Ovary (tissue), 7 donors: ENCODE measurements at regions not wholly inside any gene's neighbourhood (a gene's known extent, or its start where the extent isn't known, plus 50 kb on each side); places are given as distances from the start of the nearest gene placed in this dataset.

Experiments used
- DNase-seq, 5 donors: peaks; one replicate each; pipeline ENCODE4 v3.0.0-alpha.2; 2019 to 2020
- H3K27ac ChIP-seq, 2 donors: fragments of 200-600 bp; one replicate each; pipeline versions ENCODE4 v1.5.1 to v1.8.0; 2019 to 2022
- H3K27me3 ChIP-seq: fragments of 200-600 bp; one replicate; pipeline ENCODE4 v1.8.0; 2022
- H3K36me3 ChIP-seq: fragments of 200-600 bp; sonication (generic); one replicate; pipeline ENCODE4 v1.5.1; 2019
- H3K4me1 ChIP-seq: one replicate; pipeline ENCODE4 v1.8.1; 2013; ENCODE audit warnings: mild to moderate bottlenecking, moderate library complexity; ENCODE audit not compliant: insufficient read depth
- H3K4me3 ChIP-seq: fragments of 200-600 bp; sonication (generic); one replicate; pipeline ENCODE4 v1.5.1; 2017
- H3K9me3 ChIP-seq, 2 donors: fragments of 200-600 bp in 1 of 2; sonication (generic) in 1 of 2; one replicate each; pipeline versions ENCODE4 v1.5.1 to v1.8.1; 2013 to 2019; ENCODE audit warnings: mild to moderate bottlenecking in 1 of 2, moderate library complexity in 1 of 2
- EP300 ChIP-seq: sonication (generic); formaldehyde crosslinking; IDR thresholded peaks from one replicate; pipeline ENCODE4 v1.6.1; 2017; ENCODE audit warnings: antibody characterized with exemption
- POLR2A ChIP-seq: fragments of 450-650 bp; IDR thresholded peaks from one replicate; pipeline ENCODE4 v1.6.1; 2017; ENCODE audit warnings: antibody characterized with exemption, mild to moderate bottlenecking, moderate library complexity
- WGBS, 3 donors: extraction: QIAGEN DNeasy Blood & Tissue Kit in 1 of 3; methylation state at CpG; one replicate each; pipeline versions ENCODE4 v1.1.5 to v1.1.7; 2013 to 2017; 5-methylcytosine and 5-hydroxymethylcytosine counted together
- intact Hi-C, 4 donors: fragments of 100-400 bp; cut with DNase I; formaldehyde crosslinking; loops; one replicate each; pipeline versions ENCODE4 v1.11.0 to v1.15.1; 2022 to 2023
- TF ChIP-seq, protein P1 (sequence below), 3 donors: fragments of 450-650 bp in 2 of 3; fragments of 200-600 bp in 1 of 3; IDR thresholded peaks; one replicate each; pipeline versions ENCODE4 v1.5.1 to v1.8.0; 2016 to 2022; ENCODE audit warnings: antibody characterized with exemption in 3 of 3, mild to moderate bottlenecking in 1 of 3
- donor health status: DM: no; HTN: no; CAD: no; lungs with moderate emphysema.
- donor health status: DM: no; HTN: no; CAD: no.
- donor health status: Bipolar disorder and iron deficiency.
- donor health status: DM: no; HTN: no; CAD: no.
- donor health status: DM: yes; HTN: yes; CAD: no.

DNA sequence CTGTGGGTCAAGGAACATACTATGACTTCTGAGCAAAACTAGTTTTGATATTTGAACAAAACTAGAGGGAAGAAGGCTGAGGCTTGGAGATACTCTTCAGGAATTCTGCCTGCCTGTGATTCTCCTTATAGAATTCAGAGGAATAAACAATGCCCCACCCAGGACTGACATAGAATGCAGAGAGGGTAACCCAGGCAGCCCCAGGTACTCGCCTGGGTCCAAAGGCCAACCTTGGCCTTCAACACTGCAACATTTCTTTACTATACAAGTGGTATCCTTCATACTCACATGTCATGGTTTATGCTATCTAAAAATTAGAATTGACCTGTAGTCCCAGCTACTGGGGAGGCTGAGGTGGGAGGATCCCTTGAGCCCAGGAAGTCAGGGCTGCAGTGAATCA, 217.0 kb upstream of the FOXN3 start:
- no peak overlapping the region for H3K27ac ChIP-seq
- H3K36me3 ChIP-seq = no peaks in the 10 kb centered on the region
- no peaks in the 10 kb centered on the region for H3K9me3 ChIP-seq
- WGBS, 3 donors = 88 to 100% (median 98%) methylated on average over 1 of the region's 1 CpG
- DNase-seq = no peak
- TF ChIP-seq POLR2A (no peak), EP300 (no peak)
- TF ChIP-seq, protein P1, sequence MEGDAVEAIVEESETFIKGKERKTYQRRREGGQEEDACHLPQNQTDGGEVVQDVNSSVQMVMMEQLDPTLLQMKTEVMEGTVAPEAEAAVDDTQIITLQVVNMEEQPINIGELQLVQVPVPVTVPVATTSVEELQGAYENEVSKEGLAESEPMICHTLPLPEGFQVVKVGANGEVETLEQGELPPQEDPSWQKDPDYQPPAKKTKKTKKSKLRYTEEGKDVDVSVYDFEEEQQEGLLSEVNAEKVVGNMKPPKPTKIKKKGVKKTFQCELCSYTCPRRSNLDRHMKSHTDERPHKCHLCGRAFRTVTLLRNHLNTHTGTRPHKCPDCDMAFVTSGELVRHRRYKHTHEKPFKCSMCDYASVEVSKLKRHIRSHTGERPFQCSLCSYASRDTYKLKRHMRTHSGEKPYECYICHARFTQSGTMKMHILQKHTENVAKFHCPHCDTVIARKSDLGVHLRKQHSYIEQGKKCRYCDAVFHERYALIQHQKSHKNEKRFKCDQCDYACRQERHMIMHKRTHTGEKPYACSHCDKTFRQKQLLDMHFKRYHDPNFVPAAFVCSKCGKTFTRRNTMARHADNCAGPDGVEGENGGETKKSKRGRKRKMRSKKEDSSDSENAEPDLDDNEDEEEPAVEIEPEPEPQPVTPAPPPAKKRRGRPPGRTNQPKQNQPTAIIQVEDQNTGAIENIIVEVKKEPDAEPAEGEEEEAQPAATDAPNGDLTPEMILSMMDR (IDR thresholded peaks at IDR 0.05) = no peak
- no peak overlapping the region for H3K4me3 ChIP-seq
- H3K27me3 ChIP-seq = no peaks in the 10 kb centered on the region
- intact Hi-C loops = no loop called here
- peaks cover 3% of the 10 kb centered on the region for H3K4me1 ChIP-seq

DNA sequence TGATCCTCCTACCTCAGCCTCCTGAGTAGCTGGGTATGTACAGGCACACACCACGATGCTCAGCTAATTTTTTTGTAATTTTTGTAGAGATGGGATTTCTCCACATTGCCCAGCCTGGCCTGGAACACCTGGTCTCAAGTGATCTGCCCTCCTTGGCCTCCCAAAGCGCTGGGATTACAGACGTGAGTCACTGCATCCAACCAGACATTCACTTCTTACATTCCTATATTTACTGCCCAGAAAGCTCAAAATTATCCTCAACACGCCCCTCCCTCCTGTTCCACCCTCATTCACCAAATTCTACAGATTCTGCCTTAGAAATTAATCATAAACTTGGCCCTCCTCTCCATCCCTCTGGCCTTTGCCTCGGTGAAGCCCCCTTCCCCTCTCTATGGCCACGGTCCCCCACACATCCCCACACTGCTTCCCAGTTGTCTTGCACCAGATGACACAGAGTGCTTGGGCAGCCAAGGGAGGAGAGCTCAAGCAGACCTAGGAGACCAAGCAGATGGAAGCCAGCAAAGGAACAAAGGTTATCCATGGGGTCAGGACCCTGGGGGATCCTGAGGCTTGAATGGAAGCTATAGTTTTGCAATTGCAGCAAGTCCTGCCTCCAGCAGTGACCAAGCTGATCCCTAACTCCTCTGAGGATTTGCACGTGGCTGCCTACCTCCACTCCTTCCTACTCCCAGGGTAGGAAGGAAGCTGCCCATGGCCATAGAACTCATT, 213.2 kb upstream of the FOXN3 start:
- Histone ChIP-seq H3K27me3 (no peaks in the 10 kb centered on the region), H3K9me3 (no peaks in the 10 kb centered on the region), H3K4me3 (no peak overlapping the region), H3K4me1 (peaks cover 8% of the 10 kb centered on the region), H3K36me3 (no peaks in the 10 kb centered on the region), H3K27ac (no peak overlapping the region)
- intact Hi-C loops = no loop called here
- no peak for TF ChIP-seq POLR2A
- no peak for TF ChIP-seq EP300
- TF ChIP-seq, protein P1 (IDR thresholded peaks at IDR 0.05) = no peak
- 87 to 91% (median 89%) methylated on average over 7 of the region's 7 CpGs for WGBS, 3 donors
- no peak for DNase-seq

DNA sequence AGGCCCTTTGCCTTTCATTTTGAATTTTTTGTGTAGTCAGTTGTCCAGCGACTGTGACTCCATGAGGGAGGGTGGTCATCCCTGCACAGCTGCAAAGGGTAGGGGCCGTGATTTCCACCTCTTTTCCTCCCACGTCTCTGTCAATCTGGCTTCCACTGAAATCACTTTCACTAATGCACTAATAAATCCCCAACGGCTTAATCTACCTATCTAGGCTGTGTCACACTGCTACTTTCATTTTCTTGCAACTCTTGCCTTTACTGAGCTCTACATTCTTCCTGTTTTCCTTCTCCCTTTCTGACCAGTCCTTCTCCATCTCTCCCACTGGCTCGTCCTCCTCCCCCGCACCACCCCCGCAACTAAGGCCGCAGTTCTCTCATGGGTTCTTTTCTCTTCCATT, 212.3 kb upstream of the FOXN3 start:
- Histone ChIP-seq H3K27me3 (no peaks in the 10 kb centered on the region), H3K4me3 (no peak overlapping the region), H3K9me3 (no peaks in the 10 kb centered on the region), H3K4me1 (peaks cover 12% of the 10 kb centered on the region), H3K36me3 (no peaks in the 10 kb centered on the region), H3K27ac (no peak overlapping the region)
- intact Hi-C loops = loop anchor here in 1 of 4 donors (10.0 kb wide), 1 partner anchor 465 kb away; no protein-coding TSS in a partner anchor
- TF ChIP-seq EP300 = no peak
- TF ChIP-seq, protein P1 (IDR thresholded peaks at IDR 0.05) = no peak
- TF ChIP-seq POLR2A = no peak
- 34 to 52% (median 41%) methylated on average over 8 of the region's 8 CpGs for WGBS, 3 donors
- DNase-seq = peak in 1 of 5 donors; percentile 47

DNA sequence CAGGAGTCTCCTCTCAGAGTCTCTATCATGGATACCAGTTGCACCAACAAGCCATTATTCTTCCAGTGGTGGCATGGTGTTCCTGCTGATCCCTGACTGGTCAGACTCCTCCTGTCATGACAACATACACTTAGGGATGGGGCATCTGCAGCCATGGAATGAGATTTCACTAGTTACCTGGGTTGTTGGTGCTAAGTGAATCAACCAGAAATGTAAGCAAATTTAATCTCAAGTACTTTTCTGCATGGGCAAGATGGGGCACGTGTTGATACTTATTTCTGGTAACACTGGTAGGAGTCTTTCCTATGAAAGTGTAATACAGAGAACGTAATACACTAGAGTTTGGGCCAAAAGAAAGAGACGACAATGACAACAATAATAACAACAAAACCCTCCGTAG, 211.5 kb upstream of the FOXN3 start:
- H3K27ac ChIP-seq = no peak overlapping the region
- peaks cover 13% of the 10 kb centered on the region for H3K4me1 ChIP-seq
- TF ChIP-seq POLR2A = no peak
- TF ChIP-seq, protein P1 (IDR thresholded peaks at IDR 0.05) = no peak
- no peak for TF ChIP-seq EP300
- intact Hi-C loops = loop anchor here in 1 of 4 donors (10.0 kb wide), 1 partner anchor 464 kb away; no protein-coding TSS in a partner anchor
- no peak overlapping the region for H3K4me3 ChIP-seq
- DNase-seq = no peak
- H3K9me3 ChIP-seq = no peaks in the 10 kb centered on the region
- 82 to 88% (median 83%) methylated on average over 4 of the region's 4 CpGs for WGBS, 3 donors
- no peaks in the 10 kb centered on the region for H3K36me3 ChIP-seq
- H3K27me3 ChIP-seq = no peaks in the 10 kb centered on the region
